GM12864 (cell line): ENCODE measurements at regions not wholly inside any gene's neighbourhood (a gene's known extent, or its start where the extent isn't known, plus 50 kb on each side); places are given as distances from the start of the nearest gene placed in this dataset.

ENCODE experiments used
- DNase-seq: peaks from one replicate; pipeline ENCODE4 v3.0.0-alpha.2; 2011; ENCODE audit warnings: low read depth
- H3K4me3 ChIP-seq: 2 replicates; pipeline ENCODE4 v1.5.1; 2011; ENCODE audit warnings: mild to moderate bottlenecking, low read depth, low read length, control low read depth
- TF ChIP-seq, protein P1 (sequence below): IDR thresholded peaks from 2 replicates; pipeline ENCODE4 v1.5.1; 2011; ENCODE audit warnings: low read depth, mild to moderate bottlenecking, moderate library complexity, low read length, control low read depth, inconsistent platforms; ENCODE audit errors: missing control alignments

DNA sequence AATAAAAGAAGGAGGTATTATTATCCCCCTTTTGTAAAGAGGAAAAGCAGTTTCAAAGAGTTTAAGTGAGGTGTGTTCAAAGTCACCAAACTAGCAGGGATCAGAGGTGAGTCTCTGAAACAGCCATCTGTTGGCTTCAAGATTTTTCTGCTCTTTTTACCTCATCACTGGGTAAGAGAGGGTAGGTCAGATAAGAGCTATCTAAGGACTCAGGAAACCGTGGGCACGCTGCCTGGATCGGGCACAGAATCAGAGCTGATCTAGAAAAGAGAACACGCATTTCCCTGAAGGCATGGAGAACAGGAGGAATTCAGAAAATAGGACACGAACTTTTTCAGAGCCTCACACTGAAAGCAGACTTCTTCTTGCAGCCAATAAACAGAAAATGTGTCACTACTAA lies 65.8 kb upstream of the LY86 start:
- H3K4me3 ChIP-seq: no peak overlapping the region
- DNase-seq: no peak
- TF ChIP-seq, protein P1, sequence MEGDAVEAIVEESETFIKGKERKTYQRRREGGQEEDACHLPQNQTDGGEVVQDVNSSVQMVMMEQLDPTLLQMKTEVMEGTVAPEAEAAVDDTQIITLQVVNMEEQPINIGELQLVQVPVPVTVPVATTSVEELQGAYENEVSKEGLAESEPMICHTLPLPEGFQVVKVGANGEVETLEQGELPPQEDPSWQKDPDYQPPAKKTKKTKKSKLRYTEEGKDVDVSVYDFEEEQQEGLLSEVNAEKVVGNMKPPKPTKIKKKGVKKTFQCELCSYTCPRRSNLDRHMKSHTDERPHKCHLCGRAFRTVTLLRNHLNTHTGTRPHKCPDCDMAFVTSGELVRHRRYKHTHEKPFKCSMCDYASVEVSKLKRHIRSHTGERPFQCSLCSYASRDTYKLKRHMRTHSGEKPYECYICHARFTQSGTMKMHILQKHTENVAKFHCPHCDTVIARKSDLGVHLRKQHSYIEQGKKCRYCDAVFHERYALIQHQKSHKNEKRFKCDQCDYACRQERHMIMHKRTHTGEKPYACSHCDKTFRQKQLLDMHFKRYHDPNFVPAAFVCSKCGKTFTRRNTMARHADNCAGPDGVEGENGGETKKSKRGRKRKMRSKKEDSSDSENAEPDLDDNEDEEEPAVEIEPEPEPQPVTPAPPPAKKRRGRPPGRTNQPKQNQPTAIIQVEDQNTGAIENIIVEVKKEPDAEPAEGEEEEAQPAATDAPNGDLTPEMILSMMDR: no peak

DNA sequence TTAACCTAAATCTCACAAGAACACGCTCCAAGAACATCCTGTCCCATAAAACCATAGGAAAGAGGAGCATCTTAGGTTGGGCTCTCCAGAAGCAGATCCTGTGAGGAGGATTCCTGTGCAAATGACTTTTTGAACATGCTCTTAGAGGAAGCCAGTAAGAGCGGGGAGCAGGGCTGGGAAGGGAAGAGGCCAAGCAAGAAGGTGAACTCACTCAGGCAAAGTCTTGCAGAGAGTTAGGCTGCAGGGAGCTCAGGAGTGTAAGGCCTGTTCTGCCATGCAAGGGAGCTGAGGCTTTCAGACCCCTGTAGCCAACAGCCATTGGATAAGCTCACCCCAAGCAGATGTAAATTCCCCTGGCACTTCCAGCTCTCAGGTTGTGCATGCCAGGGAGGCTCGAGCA lies 63.6 kb upstream of the LY86 start:
- no peak for DNase-seq
- H3K4me3 ChIP-seq: no peak overlapping the region
- TF ChIP-seq, protein P1: no peak

DNA sequence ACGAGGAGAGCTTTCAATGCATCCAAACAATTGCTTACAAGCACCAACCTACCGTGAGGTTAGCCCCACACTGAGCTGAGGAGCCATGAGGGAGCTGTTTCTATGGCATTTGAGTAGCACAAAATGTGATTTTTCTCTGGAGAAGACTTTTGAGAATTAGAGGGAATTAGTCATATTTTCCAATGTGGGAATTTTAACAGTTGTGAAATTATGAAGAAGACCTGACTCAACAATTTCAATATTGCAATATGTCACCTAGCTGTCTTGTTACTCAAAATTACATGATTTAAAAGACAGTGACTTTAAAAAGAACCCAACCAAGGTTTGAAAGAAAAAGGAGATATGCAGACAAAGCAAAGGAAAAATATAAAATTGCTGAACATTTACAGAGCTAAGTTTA lies 62.6 kb upstream of the LY86 start:
- no peak overlapping the region for H3K4me3 ChIP-seq
- TF ChIP-seq, protein P1: no peak
- no peak for DNase-seq

DNA sequence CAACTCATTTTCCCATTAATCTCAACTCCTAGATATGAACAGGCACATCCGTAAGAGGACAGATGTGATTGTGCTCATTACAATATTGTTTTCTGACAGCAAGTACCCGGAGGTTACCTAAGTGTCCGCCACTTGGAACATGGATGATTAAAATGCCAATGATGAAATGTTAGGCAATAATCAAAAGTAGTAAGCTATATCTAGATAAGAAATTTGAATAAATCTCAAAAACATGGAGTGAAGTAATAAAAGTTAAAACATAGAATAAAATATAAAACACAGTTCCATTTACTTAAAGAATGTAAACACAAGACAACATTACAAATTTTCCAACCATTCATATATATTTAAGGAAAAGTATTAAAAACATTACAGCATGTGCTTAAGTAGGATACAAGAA lies 59.2 kb upstream of the LY86 start:
- TF ChIP-seq, protein P1: no peak
- DNase-seq: no peak
- H3K4me3 ChIP-seq: no peak overlapping the region

DNA sequence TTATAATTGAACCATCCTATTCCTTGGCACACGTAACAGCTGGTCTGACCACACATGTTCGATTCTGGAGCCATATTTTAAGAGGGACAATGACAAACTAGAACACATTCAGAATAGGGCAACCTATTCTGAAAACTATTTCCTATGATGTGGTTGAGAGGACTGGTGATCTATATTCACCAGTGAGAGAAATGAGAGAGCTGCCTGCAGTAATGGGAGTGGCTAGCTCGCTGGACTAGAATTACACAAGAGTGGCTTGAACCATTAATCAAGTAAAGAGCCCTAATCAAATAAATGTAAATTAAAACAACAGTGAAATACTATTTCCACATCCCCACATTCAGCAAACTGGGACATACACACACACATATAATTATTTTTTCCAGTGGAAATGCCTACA lies 55.3 kb upstream of the LY86 start:
- TF ChIP-seq, protein P1: no peak
- no peak for DNase-seq
- H3K4me3 ChIP-seq: no peak overlapping the region

DNA sequence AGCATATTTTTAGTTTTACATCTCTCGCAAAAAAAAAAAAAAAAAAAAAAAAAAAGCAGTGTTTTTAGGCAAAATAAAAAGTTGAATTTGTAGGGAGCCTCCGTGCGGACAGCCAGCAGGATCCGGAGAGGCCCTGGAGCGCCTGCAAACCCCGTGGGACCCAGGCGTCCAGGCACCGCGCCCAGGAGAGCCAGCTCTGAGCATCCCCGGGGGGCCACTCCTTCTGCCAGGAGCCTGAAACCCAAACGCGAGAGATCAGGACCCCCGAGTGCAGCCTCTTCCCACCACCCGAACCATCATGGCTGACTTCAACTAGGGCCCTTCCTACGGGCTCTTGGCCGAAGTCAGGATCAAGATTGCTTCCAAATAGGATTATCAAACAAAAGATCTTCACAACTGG lies 54.1 kb upstream of the LY86 start:
- no peak for DNase-seq
- no peak overlapping the region for H3K4me3 ChIP-seq
- TF ChIP-seq, protein P1: no peak

DNA sequence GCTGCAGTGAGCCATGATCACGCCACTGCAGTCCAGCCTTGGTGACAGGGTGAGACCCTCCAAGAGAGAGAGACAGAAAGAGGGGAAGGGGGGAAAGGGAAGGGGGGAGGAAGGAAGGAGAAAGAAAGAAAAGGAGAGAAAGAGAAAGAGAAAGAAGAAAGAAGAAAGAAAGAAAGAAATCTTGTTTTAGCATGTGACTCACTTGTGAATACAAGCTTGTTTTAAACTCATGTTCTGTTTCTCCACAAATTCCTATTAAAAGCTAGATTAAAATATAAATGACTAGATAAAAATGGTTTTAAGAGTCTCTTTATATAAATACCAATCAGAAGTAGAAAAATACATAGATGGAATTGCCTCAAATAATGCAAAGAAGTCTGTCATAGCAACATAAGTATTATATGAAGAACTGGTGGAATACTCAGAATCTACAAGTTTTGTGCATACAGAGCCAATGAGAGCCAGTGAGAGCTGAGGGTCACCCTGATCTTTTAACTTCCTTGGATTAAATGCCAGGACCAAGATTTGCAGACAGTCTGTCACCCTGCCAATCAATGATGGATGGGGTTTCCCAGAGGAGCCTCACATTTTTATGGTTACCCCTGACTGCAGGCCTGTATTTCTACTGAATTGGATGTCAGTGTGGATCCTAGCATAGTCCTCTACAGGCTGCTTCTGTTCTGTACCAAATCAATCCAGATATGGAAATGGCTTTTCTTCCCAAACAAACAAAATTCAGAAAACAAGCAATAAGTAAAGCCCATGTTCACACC lies 50.8 kb upstream of the LY86 start:
- TF ChIP-seq, protein P1: no peak
- no peak for DNase-seq
- H3K4me3 ChIP-seq: no peak overlapping the region
